ENCODE measurements at regions not wholly inside any gene's neighbourhood (a gene's known extent, or its start where the extent isn't known, plus 50 kb on each side); places are given as distances from the start of the nearest gene placed in this dataset.

- no peak for TF ChIP-seq CTCF (IDR thresholded peaks at IDR 0.05)
- no peak for TF ChIP-seq POLR2A (IDR thresholded peaks at IDR 0.05)
These were observed 259.7 kb downstream of the RHOU start for GRCh38 chr1:228994676-228995594.

Measured in right lobe of liver (tissue), 4 donors.